Panc1 (cell line): ENCODE measurements at regions not wholly inside any gene's neighbourhood (a gene's known extent, or its start where the extent isn't known, plus 50 kb on each side); places are given as distances from the start of the nearest gene placed in this dataset.

Experiments
- ATAC-seq: fragments of 200-7000 bp; cut with Tn5 transposase; 2 replicates; pipeline ENCODE4 v1.9.1; 2020; ENCODE audit warnings: mild to moderate bottlenecking, moderate library complexity
- BruUV-seq: library from RNA; stranded (reverse); fragments of 400-500 nt; replicated peaks from 2 replicates; lab custom pipeline; 2021; lab: Mats Ljungman, UMichigan
- CTCF ChIA-PET: fragments of 300-600 bp; sonication (Branson Sonifier 250); formaldehyde crosslinking; loops from one replicate; lab custom pipeline; 2022; ENCODE audit warnings: antibody characterized with exemption; lab: Charles Lee
- POLR2A ChIA-PET: fragments of 300-600 bp; sonication (Branson Sonifier 250); formaldehyde crosslinking; loops from one replicate; lab custom pipeline; 2022; ENCODE audit warnings: antibody characterized with exemption; lab: Charles Lee
- DNase-seq: peaks from one replicate; pipeline ENCODE4 v3.0.0-alpha.2; 2010; ENCODE audit warnings: low read depth, low spot score
- H3K27ac ChIP-seq: 2 replicates; pipeline ENCODE4 v1.5.1; 2011; ENCODE audit warnings: mild to moderate bottlenecking, low read length, inconsistent platforms
- H3K27me3 ChIP-seq: fragments of 200-500 bp; sonication (Bioruptor generic); 2 replicates; pipeline ENCODE4 v1.6.0; 2014; ENCODE audit warnings: low read length, inconsistent platforms; ENCODE audit not compliant: control insufficient read depth, insufficient read depth
- H3K36me3 ChIP-seq: fragments of 200-500 bp; sonication (Bioruptor generic); 2 replicates; pipeline ENCODE4 v1.5.1; 2014; ENCODE audit warnings: inconsistent platforms, mild to moderate bottlenecking, low read length, moderate library complexity; ENCODE audit not compliant: control insufficient read depth, insufficient read depth
- H3K4me1 ChIP-seq: 2 replicates; pipeline ENCODE4 v1.5.1; 2011; ENCODE audit warnings: inconsistent platforms, mild to moderate bottlenecking, low read length, moderate library complexity; ENCODE audit not compliant: control insufficient read depth, insufficient read depth
- H3K4me3 ChIP-seq, 2 experiments: 2 replicates each; pipeline ENCODE4 v1.5.1; 2011 to 2012; ENCODE audit warnings: low read depth in 2 of 2, low read length in 2 of 2, mild to moderate bottlenecking in 2 of 2, inconsistent platforms in 1 of 2, moderate library complexity in 1 of 2
- H3K9me3 ChIP-seq: fragments of 200-500 bp; sonication (Bioruptor generic); 2 replicates; pipeline ENCODE4 v1.5.1; 2014; ENCODE audit warnings: low read depth, mild to moderate bottlenecking, inconsistent platforms, low read length, moderate library complexity; ENCODE audit not compliant: control insufficient read depth, insufficient read depth
- POLR2AphosphoS5 ChIP-seq: IDR thresholded peaks from 2 replicates; pipeline ENCODE4 v1.6.1; 2012; ENCODE audit warnings: mild to moderate bottlenecking, low read depth, low read length, moderate library complexity
- SIN3A ChIP-seq: IDR thresholded peaks from 2 replicates; pipeline ENCODE4 v1.6.1; 2012; ENCODE audit warnings: low read depth, mild to moderate bottlenecking, low read length, moderate library complexity, borderline replicate concordance; ENCODE audit not compliant: insufficient read depth
- TCF7L2 ChIP-seq: IDR thresholded peaks from 2 replicates; pipeline ENCODE4 v1.6.1; 2011; ENCODE audit warnings: mild to moderate bottlenecking, low read depth, low read length, inconsistent platforms
- in situ Hi-C: cut with HindIII; loops from 2 replicates; pipeline ENCODE4 v1.10.0; 2016; ENCODE audit warnings: low sequenced_read_pairs, low pct_unique_long_range_greater_than_20kb
- intact Hi-C: fragments of 100-400 bp; cut with micrococcal nuclease; formaldehyde crosslinking; loops from one replicate; pipeline ENCODE4 v1.10.0; 2022; ENCODE audit not compliant: unreplicated experiment
- TF ChIP-seq, protein P1 (sequence below), 2 experiments: IDR thresholded peaks; 2 replicates each; pipeline ENCODE4 v1.6.1; 2011 to 2012; ENCODE audit warnings: low read depth in 2 of 2, control low read depth in 1 of 2, low read length in 1 of 2, mild to moderate bottlenecking in 1 of 2, moderate library complexity in 1 of 2; ENCODE audit not compliant: insufficient read depth in 1 of 2
- TF ChIP-seq, protein P2 (sequence below): fragments of 450-650 bp; IDR thresholded peaks from 2 replicates; pipeline ENCODE4 v1.5.1; 2017; ENCODE audit warnings: mild to moderate bottlenecking

DNA sequence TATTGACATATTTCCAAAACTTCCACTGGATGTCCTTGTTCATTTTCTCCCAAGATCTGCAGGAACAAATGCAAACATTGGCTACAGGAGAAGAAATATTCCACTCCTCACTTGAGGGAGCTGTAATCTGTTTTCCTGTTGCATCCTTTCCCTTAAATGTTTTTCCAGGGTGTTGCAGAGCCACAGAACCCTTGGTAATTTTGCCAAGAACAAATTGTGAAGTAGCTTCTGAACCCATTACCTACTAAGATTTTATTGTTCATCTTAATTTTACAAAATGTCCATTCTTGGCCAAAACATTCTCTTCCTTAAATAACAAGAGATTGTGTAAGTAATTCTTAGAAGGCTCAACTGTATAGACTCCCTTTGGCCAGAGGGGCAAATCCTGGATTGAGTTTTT is 177.0 kb downstream of the GNAT3 start:
- Histone ChIP-seq H3K27ac (no peak overlapping the region), H3K36me3 (no peaks in the 10 kb centered on the region), H3K27me3 (peaks cover 3% of the 10 kb centered on the region; the same call in 1 of the 2 replicates), H3K4me3 (no peak overlapping the region), H3K9me3 (no peaks in the 10 kb centered on the region), H3K4me1 (no peaks in the 10 kb centered on the region)
- in situ Hi-C loops (no loop called here), intact Hi-C loops (no loop called here)
- DNase-seq (no peak), ATAC-seq (no peak)
- ChIA-PET POLR2A (interaction anchor here (0.6 to 0.7 kb wide), 2 partner anchors 224 to 508 kb away, joined by 7 to 15 read pairs; no protein-coding TSS in a partner anchor), CTCF (no interaction called here)
- no peak for TF ChIP-seq TCF7L2
- no peak for TF ChIP-seq POLR2AphosphoS5
- no peak for TF ChIP-seq SIN3A
- BruUV-seq: no TSS peak

GRCh38 chr7:80334196-80334595 is 177.7 kb downstream of the GNAT3 start:
- intact Hi-C loops (no loop called here), in situ Hi-C loops (no loop called here)
- CTCF ChIA-PET: no interaction called here
- Histone ChIP-seq H3K27me3 (peaks cover 3% of the 10 kb centered on the region; the same call in 1 of the 2 replicates), H3K4me3 (no peak overlapping the region), H3K36me3 (no peaks in the 10 kb centered on the region), H3K4me1 (no peaks in the 10 kb centered on the region), H3K9me3 (no peaks in the 10 kb centered on the region), H3K27ac (no peak overlapping the region)
- no TSS peak for BruUV-seq
- DNase-seq (no peak), ATAC-seq (no peak)
- TF ChIP-seq SIN3A: no peak
- TF ChIP-seq TCF7L2: no peak
- TF ChIP-seq POLR2AphosphoS5: no peak
- TF ChIP-seq, protein P1, sequence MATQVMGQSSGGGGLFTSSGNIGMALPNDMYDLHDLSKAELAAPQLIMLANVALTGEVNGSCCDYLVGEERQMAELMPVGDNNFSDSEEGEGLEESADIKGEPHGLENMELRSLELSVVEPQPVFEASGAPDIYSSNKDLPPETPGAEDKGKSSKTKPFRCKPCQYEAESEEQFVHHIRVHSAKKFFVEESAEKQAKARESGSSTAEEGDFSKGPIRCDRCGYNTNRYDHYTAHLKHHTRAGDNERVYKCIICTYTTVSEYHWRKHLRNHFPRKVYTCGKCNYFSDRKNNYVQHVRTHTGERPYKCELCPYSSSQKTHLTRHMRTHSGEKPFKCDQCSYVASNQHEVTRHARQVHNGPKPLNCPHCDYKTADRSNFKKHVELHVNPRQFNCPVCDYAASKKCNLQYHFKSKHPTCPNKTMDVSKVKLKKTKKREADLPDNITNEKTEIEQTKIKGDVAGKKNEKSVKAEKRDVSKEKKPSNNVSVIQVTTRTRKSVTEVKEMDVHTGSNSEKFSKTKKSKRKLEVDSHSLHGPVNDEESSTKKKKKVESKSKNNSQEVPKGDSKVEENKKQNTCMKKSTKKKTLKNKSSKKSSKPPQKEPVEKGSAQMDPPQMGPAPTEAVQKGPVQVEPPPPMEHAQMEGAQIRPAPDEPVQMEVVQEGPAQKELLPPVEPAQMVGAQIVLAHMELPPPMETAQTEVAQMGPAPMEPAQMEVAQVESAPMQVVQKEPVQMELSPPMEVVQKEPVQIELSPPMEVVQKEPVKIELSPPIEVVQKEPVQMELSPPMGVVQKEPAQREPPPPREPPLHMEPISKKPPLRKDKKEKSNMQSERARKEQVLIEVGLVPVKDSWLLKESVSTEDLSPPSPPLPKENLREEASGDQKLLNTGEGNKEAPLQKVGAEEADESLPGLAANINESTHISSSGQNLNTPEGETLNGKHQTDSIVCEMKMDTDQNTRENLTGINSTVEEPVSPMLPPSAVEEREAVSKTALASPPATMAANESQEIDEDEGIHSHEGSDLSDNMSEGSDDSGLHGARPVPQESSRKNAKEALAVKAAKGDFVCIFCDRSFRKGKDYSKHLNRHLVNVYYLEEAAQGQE (IDR thresholded peaks at IDR 0.05; ENCODE audit: insufficient read depth in 1 of 2, low read depth in 2 of 2, low read length in 1 of 2): no peak
- TF ChIP-seq, protein P2, sequence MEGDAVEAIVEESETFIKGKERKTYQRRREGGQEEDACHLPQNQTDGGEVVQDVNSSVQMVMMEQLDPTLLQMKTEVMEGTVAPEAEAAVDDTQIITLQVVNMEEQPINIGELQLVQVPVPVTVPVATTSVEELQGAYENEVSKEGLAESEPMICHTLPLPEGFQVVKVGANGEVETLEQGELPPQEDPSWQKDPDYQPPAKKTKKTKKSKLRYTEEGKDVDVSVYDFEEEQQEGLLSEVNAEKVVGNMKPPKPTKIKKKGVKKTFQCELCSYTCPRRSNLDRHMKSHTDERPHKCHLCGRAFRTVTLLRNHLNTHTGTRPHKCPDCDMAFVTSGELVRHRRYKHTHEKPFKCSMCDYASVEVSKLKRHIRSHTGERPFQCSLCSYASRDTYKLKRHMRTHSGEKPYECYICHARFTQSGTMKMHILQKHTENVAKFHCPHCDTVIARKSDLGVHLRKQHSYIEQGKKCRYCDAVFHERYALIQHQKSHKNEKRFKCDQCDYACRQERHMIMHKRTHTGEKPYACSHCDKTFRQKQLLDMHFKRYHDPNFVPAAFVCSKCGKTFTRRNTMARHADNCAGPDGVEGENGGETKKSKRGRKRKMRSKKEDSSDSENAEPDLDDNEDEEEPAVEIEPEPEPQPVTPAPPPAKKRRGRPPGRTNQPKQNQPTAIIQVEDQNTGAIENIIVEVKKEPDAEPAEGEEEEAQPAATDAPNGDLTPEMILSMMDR: no peak
- POLR2A ChIA-PET: no interaction called here

- BruUV-seq: no TSS peak
- TF ChIP-seq TCF7L2 (no peak), POLR2AphosphoS5 (no peak), SIN3A (no peak)
- TF ChIP-seq, protein P2: no peak
- TF ChIP-seq, protein P1 (IDR thresholded peaks at IDR 0.05; ENCODE audit: insufficient read depth in 1 of 2, low read depth in 2 of 2, low read length in 1 of 2): no peak
- Histone ChIP-seq H3K27me3 (peaks cover 3% of the 10 kb centered on the region; the same call in 1 of the 2 replicates), H3K36me3 (no peaks in the 10 kb centered on the region), H3K27ac (no peak overlapping the region), H3K9me3 (no peaks in the 10 kb centered on the region), H3K4me3 (no peak overlapping the region), H3K4me1 (no peaks in the 10 kb centered on the region)
- in situ Hi-C loops: no loop called here
- DNase-seq: no peak
- intact Hi-C loops: no loop called here
- ChIA-PET POLR2A (no interaction called here), CTCF (no interaction called here)
- ATAC-seq: no peak
Measured at GRCh38 chr7:80333040-80333439, 178.8 kb downstream of the GNAT3 start.
